HG03175 (cell line): ENCODE measurements at regions not wholly inside any gene's neighbourhood (a gene's known extent, or its start where the extent isn't known, plus 50 kb on each side); places are given as distances from the start of the nearest gene placed in this dataset.
"Not testable (repeated sequence)": the region's sequence is repeated elsewhere in the genome, so short reads cannot be mapped to it uniquely, and the experiment has no call there.

ENCODE experiments used
- ATAC-seq: cut with Tn5 transposase; IDR thresholded peaks from one replicate; pipeline ENCODE4 v1.9.1; 2021; ENCODE audit warnings: mild to moderate bottlenecking, moderate library complexity; ENCODE audit not compliant: unreplicated experiment

DNA sequence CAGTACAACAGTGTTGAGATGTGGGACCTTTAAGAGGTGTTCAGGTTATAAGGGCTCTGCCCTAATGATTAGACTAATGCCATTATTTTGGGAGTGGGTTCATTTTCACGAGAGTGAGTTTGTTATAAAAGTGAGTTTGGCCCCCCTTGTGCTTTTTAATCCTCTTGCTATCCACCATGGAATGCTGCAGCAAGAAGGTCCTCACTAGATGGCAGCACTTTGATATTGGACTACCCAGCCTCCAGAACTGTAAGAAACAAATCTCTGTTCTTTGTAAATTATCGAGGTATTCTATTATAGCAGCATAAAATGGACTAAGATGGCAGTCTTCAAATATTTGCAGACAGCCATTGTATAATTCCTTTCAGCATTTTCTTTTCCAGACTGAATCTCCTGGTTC, 212.4 kb downstream of the LRRC70 start:
- no peak for ATAC-seq

- ATAC-seq: no peak
These were observed 211.7 kb downstream of the LRRC70 start for GRCh38 chr5:62790348-62790747.

DNA sequence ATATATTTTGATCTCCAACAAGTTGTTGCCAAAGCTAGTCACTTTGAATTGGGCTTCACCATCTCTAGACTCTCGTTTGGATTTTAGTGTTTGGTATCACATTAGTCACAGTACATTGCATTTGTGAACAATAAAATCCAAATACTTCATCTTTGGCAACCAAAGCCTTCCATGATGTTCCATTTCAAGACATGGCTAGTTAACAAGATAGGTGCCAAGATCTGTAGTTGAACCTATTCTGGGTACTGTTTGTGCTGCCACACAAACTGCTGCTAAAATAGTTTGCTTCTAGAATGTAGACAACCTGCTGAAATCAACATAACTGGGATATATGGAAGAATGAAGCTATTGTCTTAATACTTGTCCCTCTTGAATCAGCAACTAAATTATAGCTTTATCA, 207.5 kb downstream of the LRRC70 start:
- no peak for ATAC-seq

- ATAC-seq: no peak
These were observed 207.0 kb downstream of the LRRC70 start for GRCh38 chr5:62785588-62785987.

DNA sequence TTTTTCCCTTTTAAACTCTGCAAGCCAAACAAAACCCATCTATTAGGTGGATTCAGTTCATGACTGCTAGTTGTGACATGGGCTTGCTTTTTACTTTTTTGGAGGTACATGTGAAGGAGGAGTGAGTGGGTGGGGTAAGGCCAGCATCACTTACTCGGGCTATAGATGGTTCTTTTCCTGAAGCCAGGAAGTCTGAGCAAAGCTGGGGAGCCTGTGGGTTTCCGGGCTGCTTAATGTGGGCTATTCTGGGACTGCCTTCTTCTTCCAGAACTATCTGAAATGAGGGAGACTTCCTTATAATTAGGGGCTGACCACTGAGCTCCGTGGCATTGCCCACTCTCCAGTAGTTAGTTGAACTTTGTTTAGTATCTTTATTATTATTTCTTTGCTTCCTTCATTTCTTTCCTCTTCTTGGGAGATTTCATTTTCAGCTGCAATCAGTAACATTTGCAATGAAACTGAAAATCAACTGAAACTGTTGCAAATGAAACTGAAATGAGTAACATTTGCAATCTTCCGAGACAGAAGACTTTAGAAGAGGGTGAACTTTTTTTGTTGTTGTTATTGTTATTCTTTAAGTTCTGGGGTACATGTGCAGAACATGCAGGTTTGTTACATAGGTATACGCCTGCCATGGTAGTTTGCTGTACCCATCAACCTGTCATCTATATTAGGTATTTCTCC, 204.9 kb downstream of the LRRC70 start:
- ATAC-seq: no peak

DNA sequence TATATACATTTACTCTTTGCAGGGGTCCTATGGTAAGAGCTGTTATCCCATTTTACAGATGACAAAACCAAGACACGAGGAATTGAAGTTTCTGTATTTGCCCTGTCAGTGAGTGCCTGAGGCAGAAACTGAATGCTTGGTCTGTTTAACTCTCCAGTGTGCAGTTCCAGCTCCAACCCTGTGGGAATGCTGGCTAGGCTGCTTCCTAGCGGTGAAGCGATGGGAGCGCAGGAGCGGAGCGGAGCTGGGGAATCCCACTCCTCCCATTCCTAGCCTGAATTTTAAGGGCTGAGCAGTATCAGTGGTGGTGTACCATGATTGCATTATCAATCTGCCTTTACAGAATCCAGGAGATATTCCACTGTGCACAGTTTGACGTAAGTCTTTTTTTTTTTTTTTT, 202.3 kb downstream of the LRRC70 start:
- no peak for ATAC-seq

- ATAC-seq: no peak
These were observed 201.6 kb downstream of the LRRC70 start for GRCh38 chr5:62780230-62780629.

GRCh38 chr5:62779010-62779422, 200.4 kb downstream of the LRRC70 start:
- no peak for ATAC-seq

- ATAC-seq: no peak
These were observed 199.8 kb downstream of the LRRC70 start for GRCh38 chr5:62778316-62779009.

DNA sequence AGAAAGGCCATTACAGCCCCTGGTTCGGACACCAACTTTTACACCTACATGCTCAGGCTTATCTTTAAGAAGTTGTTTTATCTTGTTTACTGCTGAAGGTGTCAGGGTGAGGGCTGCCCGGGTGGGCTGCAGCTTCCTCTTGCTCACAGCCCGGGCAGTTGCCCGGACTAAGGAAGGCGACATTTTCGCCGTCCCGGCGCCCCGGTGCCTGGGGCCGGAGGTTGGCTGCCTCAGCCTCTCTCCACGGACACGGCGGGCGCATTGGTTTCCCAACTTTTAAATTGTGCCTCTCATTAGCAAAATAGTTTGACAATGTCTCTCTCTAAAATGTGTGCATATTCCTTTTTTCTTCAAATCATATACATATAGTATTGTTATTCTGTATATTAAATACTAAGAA, 198.5 kb downstream of the LRRC70 start:
- ATAC-seq: not testable (repeated sequence)

DNA sequence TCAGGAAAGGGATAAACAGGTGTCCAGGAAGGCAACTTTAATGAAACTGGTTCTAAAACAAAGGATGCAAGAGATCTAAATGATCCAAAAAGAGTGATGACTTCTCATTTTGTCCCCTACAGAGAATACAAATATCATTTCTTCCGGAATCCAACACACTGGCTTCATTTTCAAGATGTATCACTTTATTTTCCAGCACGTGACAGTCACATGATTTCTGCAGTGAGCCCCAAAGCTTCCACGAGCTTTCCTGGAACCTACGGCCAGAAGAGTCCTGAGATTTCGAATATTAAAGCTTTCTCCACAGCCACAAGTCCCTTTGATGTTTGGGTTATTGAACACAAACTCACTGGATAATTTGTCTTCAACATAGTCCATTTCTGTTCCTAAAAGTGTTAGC, 198.0 kb downstream of the LRRC70 start:
- ATAC-seq: not testable (repeated sequence)

- no peak for ATAC-seq
These were observed 194.8 kb downstream of the LRRC70 start for GRCh38 chr5:62773460-62773859.

DNA sequence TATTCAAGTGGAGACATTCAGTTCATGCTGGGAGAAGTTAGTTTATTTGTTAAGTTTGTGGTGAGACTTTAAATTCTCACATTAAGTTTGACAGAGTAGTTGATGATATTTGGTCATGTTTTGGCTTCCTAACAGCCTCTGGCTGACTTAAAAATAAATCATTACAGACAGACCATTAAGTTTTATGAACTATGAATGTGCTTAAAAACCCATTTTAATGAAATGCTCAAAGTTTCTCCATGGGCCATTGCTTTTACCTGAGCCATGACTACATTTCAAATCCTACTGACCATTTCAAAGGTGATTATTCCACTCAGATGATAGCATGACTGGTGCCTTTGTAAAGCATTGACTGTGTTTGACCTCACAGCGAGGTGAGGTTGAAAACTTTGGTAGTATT, 192.7 kb downstream of the LRRC70 start:
- ATAC-seq: no peak

DNA sequence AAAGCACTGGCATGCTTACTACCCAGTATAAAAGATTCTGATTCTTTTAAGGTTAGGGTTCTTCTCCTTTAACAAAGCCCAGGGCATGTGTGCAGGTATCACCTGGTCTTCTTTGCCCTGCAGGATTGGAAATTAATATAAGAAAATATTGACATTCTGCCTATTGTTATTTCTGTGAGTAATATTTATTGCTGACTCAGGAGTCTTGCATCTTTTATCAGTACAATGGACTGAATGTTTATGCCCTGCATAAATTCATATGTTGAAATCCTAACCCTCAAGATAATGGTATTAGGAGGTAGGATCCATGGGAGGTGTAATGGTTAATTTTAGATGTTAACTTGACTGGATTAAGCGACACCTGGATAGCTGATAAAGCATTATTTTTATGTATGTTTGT, 189.0 kb downstream of the LRRC70 start:
- no peak for ATAC-seq

DNA sequence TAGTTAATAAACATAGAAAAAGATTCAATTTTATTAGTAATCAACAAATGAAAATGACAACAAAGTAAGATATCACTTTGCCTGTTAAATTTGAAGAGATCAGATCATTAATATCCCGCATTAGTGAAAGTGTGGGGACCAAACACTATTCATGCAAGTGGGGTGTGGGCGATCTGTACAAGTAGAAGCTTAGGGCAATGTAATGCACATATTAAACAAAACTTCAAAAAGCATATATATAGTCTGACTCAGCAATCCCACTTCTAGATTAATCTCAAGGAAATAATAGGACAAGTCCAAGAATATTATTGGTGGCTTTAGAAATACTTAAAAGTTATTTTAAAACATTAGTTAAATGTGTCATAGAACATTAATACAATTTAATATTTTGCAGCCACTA, 188.5 kb downstream of the LRRC70 start:
- no peak for ATAC-seq

GRCh38 chr5:62762503-62762902, 183.9 kb downstream of the LRRC70 start:
- ATAC-seq: no peak

DNA sequence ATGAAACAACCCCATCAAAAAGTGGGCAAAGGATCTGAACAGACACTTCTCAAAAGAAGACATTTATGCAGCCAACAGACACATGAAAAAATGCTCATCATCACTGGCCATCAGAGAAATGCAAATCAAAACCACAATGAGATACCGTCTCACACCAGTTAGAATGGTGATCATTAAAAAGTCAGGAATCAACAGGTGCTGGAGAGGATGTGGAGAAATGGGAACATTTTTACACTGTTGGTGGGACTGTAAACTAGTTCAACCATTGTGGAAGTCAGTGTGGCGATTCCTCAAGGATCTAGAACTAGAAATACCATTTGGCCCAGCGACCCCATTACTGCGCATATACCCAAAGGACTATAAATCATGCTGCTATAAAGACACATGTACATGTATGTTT, 179.1 kb downstream of the LRRC70 start:
- ATAC-seq: not testable (repeated sequence)

GRCh38 chr5:62752998-62753367, 174.4 kb downstream of the LRRC70 start:
- not testable (repeated sequence) for ATAC-seq

GRCh38 chr5:62752056-62752997, 173.7 kb downstream of the LRRC70 start:
- ATAC-seq: not testable (repeated sequence)

DNA sequence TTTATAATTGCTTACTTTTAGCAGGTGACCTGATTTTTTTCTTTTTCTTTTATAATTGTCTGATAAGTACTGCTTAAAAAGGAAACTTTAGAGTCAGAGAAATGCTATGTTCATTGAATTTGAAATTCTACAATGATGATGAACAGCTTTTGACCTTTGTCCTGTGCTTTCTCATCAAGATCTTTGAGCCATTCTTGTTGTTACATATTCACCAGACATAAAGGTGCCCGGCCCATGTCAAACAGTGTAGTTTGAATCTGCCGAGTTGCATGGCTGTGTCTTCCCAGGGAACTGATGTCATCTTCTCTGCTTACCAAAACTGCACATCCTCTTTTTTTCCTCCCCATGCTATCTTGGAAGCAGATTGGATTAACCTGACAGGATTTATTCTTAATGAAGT, 163.6 kb downstream of the LRRC70 start:
- no peak for ATAC-seq

DNA sequence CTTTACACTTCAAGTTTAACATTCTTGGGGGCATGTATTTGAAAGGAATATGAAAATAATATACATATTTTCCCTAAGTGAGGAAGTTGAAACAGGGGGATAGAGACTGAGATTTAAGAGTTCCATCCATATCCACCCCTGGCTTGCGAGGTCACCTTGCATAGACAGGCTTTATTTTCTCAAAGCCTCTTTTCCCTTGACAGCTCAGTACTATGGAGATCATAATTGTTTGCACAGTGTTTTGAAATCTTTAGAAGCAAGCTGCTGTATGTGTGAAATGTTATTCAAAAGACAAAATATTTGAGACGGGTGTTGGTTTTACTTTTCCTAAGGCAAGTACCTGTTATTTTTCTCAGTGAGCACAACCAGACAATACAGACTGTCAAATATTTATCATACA, 163.1 kb downstream of the LRRC70 start:
- no peak for ATAC-seq

DNA sequence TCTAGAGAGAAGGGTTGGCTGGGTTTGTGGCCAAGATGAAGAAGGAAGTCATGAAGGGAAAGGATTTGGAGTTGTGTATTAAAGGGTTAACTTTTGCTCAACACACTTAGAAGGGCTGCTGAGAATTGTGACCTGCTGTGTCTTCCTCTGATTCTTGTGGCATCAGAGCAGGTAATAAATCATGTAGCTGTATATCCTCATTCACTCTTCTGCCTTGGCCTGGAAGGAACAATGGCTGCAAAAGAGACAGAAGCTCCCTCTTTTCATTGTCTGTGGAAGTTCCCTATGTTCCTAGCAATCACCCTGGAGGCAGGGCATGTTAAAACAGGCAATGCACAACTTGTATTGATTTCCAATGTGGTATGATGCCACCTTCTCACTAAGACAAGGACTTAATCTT, 159.1 kb downstream of the LRRC70 start:
- no peak for ATAC-seq
